Astrocyte of the spinal cord (primary cell): ENCODE measurements at regions not wholly inside any gene's neighbourhood (a gene's known extent, or its start where the extent isn't known, plus 50 kb on each side); places are given as distances from the start of the nearest gene placed in this dataset.

ENCODE experiments used
- DNase-seq: peaks from one replicate; pipeline ENCODE4 v3.0.0; 2011; ENCODE audit warnings: low read depth, low spot score
- H3K4me3 ChIP-seq: 2 replicates; pipeline ENCODE4 v1.5.1; 2011; ENCODE audit warnings: low read depth, mild to moderate bottlenecking, low read length, moderate library complexity
- in situ Hi-C: cut with HindIII; loops from 2 replicates; pipeline ENCODE4 v1.10.0; 2017; ENCODE audit warnings: low sequenced_read_pairs
- TF ChIP-seq, protein P1 (sequence below): IDR thresholded peaks from 2 replicates; pipeline ENCODE4 v1.5.1; 2012; ENCODE audit warnings: low read depth, mild to moderate bottlenecking, low read length, inconsistent platforms

DNA sequence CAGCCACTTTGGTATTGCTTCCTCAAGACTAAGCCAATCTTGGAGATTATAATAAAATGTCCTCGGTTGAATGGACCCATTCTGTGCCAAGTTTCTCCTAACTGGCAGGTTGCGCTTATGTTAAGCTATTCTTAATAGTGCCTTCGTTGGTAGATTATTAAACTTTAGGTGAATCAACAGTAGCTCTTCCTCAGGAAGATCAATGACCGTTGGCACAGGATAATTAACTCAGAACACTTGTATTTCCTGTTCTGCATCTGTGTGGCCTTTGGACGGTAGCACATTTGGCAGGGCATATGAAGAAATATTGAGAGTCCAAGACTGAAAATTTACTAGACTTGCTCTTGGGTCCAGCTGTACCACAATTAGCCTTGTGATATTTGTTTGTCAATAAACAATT, 402.9 kb downstream of the MLLT3 start:
- in situ Hi-C loops, result no loop called here
- no peak for DNase-seq
- H3K4me3 ChIP-seq, result no peak overlapping the region
- TF ChIP-seq, protein P1, sequence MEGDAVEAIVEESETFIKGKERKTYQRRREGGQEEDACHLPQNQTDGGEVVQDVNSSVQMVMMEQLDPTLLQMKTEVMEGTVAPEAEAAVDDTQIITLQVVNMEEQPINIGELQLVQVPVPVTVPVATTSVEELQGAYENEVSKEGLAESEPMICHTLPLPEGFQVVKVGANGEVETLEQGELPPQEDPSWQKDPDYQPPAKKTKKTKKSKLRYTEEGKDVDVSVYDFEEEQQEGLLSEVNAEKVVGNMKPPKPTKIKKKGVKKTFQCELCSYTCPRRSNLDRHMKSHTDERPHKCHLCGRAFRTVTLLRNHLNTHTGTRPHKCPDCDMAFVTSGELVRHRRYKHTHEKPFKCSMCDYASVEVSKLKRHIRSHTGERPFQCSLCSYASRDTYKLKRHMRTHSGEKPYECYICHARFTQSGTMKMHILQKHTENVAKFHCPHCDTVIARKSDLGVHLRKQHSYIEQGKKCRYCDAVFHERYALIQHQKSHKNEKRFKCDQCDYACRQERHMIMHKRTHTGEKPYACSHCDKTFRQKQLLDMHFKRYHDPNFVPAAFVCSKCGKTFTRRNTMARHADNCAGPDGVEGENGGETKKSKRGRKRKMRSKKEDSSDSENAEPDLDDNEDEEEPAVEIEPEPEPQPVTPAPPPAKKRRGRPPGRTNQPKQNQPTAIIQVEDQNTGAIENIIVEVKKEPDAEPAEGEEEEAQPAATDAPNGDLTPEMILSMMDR, result no peak

DNA sequence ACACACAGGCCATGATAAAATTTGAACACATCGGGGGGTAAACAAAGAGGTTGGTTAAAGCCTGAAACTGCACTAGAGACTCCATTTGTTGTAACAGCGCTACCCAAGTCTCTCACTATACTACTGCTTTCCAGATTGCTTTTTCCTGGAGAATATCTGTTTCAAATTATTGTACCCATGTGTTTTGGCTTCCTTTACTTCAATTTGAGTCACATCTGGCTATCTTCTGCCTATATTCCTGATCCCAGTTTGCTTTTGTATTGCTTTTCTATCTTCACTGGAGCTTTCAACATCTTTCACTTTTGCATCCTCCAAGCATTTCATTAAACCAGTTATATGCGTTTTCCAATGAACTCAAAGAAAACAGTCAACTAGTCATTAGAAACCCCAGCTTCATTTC, 404.7 kb downstream of the MLLT3 start:
- TF ChIP-seq, protein P1, result no peak

DNA sequence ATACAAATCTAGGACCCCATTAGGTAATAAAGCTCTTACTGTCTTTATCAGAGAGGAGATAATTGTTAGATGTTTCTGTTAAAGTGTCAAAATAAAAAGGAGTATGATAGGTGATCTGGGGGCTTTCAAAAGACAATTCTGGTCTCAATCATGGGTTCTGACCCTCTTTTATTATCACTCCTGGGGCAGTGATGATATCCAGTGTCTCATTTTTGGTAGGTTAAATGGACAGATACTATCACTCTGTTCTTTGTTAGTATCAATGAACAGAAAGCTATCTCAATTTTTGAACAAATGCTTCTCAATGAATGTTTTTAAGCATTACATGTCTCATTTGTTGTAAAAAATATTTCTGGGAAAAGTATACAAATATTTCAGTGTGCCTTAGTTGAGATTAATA, 405.9 kb downstream of the MLLT3 start:
- H3K4me3 ChIP-seq, result no peak overlapping the region
- in situ Hi-C loops, result no loop called here
- DNase-seq, result no peak
- TF ChIP-seq, protein P1, result no peak

More for the DNA sequence above, 404.7 kb downstream of the MLLT3 start:
- in situ Hi-C loops, result no loop called here
- DNase-seq, result no peak
- no peak overlapping the region for H3K4me3 ChIP-seq

DNA sequence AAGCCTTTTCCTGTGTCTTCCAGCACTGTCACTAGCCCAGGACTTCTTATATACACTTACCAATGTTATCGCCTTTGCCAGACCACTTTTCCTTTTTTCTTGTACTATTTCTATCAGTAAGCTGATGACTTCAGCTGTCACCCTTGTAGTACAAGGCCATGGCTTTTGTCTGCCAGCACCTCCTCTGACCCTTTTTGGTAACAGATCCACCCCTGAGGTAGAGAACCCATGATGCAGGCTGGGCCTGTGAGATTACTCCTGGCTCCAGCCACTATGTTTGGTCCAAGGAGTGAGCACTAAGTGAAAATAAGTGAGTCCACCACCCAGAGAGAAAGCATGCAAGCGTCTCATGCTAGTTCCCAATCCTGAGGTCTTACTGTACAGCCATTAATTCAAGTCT, 406.7 kb downstream of the MLLT3 start:
- DNase-seq, result no peak
- TF ChIP-seq, protein P1, result no peak
- in situ Hi-C loops, result no loop called here
- H3K4me3 ChIP-seq, result no peak overlapping the region

DNA sequence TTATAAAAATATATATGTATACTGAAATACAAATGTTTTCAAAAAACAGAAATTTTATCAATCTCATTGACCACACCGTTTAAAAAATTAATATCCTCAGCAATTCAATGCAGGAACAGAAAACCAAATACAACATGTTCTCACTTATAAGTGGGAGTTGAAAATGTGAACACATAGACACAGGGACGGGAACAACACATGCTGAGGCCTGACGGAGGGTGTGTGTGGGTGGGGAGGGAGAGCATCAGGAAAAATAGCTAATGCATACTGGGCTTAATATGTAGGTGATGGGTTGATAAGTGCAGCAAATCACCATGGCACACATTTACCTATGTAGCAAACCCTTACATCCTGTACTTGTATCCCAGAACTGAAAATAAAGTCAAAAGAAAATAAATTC, 409.5 kb downstream of the MLLT3 start:
- TF ChIP-seq, protein P1, result no peak
- in situ Hi-C loops, result no loop called here
- H3K4me3 ChIP-seq, result no peak overlapping the region
- DNase-seq, result no peak

DNA sequence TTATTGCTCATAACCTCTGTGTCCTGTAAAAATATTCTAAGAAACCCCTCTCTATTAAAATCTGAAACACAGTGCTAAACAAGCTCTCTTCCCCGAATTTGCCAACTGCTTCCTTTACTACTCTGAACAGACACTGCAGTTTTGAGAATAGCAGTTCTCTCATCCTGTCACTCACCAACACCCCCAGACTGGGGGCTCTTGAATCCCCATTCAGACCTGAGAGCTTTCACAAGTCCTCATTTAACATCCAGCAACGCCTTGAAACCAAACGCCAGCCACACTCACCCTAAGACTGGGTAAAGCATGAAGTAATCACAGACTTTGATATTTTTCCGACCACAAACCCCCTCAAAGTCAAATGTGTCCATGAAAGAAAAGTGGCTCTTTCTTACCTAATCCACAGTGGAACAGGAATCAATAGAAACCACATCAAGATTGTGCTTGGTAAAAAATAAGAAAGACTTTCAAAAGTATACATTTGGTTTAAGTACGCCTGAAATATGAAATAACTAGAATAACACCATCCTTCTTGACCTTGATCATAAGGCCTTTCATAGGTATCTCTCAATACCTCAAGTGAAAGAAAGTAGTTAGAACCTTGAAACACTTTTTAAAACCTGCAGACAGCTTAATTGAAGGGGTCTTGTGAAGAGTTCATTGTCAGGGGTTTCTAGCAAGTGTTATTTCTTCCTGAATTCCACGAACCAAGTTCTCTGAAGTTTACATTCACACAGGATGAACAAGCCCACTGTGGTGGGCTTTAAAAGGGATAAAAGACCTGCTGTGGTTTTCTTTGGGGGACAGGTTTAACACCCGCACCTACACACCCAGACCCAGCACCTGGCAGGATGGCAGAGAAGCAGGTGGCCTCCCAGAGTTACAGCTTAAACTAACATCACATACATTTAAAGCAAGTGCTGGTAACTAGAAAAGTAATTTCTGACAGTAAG, 412.6 kb downstream of the MLLT3 start:
- in situ Hi-C loops, result no loop called here
- DNase-seq, result no peak
- TF ChIP-seq, protein P1, result no peak
- no peak overlapping the region for H3K4me3 ChIP-seq
